Epithelial cell of proximal tubule (primary cell): ENCODE measurements at regions not wholly inside any gene's neighbourhood (a gene's known extent, or its start where the extent isn't known, plus 50 kb on each side); places are given as distances from the start of the nearest gene placed in this dataset.

Source experiments
- DNase-seq: peaks from one replicate; pipeline ENCODE4 v3.0.0-alpha.2; 2011; ENCODE audit warnings: low read depth
- H3K4me3 ChIP-seq: 2 replicates; pipeline ENCODE4 v1.5.1; 2011; ENCODE audit warnings: low read depth, mild to moderate bottlenecking, low read length
- CTCF ChIP-seq: conservative IDR thresholded peaks from 2 replicates; pipeline ENCODE4 v1.5.1; 2012; ENCODE audit warnings: low read depth, mild to moderate bottlenecking, low read length

GRCh38 chr1:43049481-43049880, 90.8 kb upstream of the SLC2A1 start:
- H3K4me3 ChIP-seq = no peak overlapping the region
- DNase-seq = no peak
- TF ChIP-seq CTCF = no peak

- no peak for DNase-seq
- no peak for TF ChIP-seq CTCF
- no peak overlapping the region for H3K4me3 ChIP-seq
These were observed 89.9 kb upstream of the SLC2A1 start for GRCh38 chr1:43048601-43049011.

GRCh38 chr1:43047135-43047534, 88.5 kb upstream of the SLC2A1 start:
- no peak for TF ChIP-seq CTCF
- no peak for DNase-seq
- no peak overlapping the region for H3K4me3 ChIP-seq

- H3K4me3 ChIP-seq = no peak overlapping the region
- no peak for TF ChIP-seq CTCF
- no peak for DNase-seq
These were observed 86.1 kb upstream of the SLC2A1 start for GRCh38 chr1:43044572-43045361.

GRCh38 chr1:43043695-43044094, 85.0 kb upstream of the SLC2A1 start:
- DNase-seq = no peak
- no peak overlapping the region for H3K4me3 ChIP-seq
- no peak for TF ChIP-seq CTCF

- DNase-seq = no peak
- no peak for TF ChIP-seq CTCF
- no peak overlapping the region for H3K4me3 ChIP-seq
These were observed 84.2 kb upstream of the SLC2A1 start for GRCh38 chr1:43042773-43043457.
